ENCODE measurements at regions not wholly inside any gene's neighbourhood (a gene's known extent, or its start where the extent isn't known, plus 50 kb on each side); places are given as distances from the start of the nearest gene placed in this dataset.

DNA sequence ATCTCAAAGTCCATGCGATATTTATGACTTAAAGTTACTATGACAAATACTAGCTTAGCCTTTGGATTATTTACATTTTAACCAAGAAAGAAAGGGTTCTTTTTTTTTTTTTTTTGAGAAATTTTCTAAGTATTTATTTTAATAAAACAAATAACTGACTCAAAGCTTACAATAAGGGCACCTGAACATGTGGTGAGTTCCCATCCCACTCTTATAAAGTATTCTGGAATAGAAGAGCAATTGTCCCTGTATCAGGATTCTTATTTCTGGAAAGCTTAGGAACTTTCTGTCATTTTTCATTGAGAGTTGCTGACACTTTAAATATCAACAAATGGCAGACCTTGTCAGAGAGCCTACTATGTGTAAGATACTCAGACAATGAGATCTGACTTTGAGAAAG is 686.1 kb upstream of the SOX9 start:
- Mint-ChIP-seq H3K27me3 (no peaks in the 10 kb centered on the region), H3K4me3 (no peak overlapping the region), H3K9me3 (peaks cover 0 to 5% (median 2%) of the 10 kb centered on the region in 8 donors), H3K4me1 (no peaks in the 10 kb centered on the region), H3K27ac (no peak overlapping the region), H3K36me3 (no peaks in the 10 kb centered on the region)
- Histone ChIP-seq H3K36me3 (ENCODE audit: insufficient read depth, low read length) (no peaks in the 10 kb centered on the region), H3K9me3 (ENCODE audit: control insufficient read depth in 1 of 2, low read length in 2 of 2) (no peaks in the 10 kb centered on the region), H3K27ac (ENCODE audit: low read depth, low read length) (no peak overlapping the region), H3K4me3 (ENCODE audit: low read length in 2 of 2) (no peak overlapping the region), H3K27me3 (ENCODE audit: insufficient read depth, low read length) (no peaks in the 10 kb centered on the region), H3K4me1 (ENCODE audit: insufficient read depth, low read length) (no peaks in the 10 kb centered on the region)
- ChIA-PET CTCF (ENCODE audit: partially characterized antibody) (no interaction called here), POLR2A (ENCODE audit: partially characterized antibody) (no interaction called here)
- intact Hi-C loops (cut with micrococcal nuclease): no loop called here
- DNase-seq: no peak

DNA sequence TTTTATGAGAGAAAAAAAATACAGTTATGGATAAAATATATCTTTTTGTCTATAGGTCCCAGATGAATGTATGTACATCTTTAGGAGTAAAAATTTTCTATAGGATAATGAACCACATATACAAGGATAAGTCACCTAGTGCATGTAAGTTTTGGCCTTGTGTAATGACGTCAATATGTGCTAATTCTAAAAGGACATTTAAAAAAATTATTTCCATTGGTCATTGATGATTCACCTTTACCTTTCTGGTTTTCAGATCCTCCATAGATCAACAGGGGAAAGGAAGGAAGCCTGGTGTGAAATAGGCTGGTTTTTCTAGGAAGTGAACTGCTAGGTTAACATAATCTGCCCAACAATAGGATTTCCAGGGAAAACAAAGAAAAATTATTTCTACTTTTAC is 684.3 kb upstream of the SOX9 start:
- Mint-ChIP-seq H3K9me3 (peaks cover 0 to 8% (median 3%) of the 10 kb centered on the region in 8 donors), H3K27ac (no peak overlapping the region), H3K27me3 (no peaks in the 10 kb centered on the region), H3K36me3 (no peaks in the 10 kb centered on the region), H3K4me3 (no peak overlapping the region), H3K4me1 (no peaks in the 10 kb centered on the region)
- intact Hi-C loops (cut with micrococcal nuclease): no loop called here
- no peaks in the 10 kb centered on the region for H3K36me3 ChIP-seq (ENCODE audit: insufficient read depth, low read length)
- H3K9me3 ChIP-seq (ENCODE audit: control insufficient read depth in 1 of 2, low read length in 2 of 2): no peaks in the 10 kb centered on the region
- ChIA-PET CTCF (ENCODE audit: partially characterized antibody) (no interaction called here), POLR2A (ENCODE audit: partially characterized antibody) (no interaction called here)
- no peak overlapping the region for H3K27ac ChIP-seq (ENCODE audit: low read depth, low read length)
- H3K4me3 ChIP-seq (ENCODE audit: low read length in 2 of 2): no peak overlapping the region
- DNase-seq: no peak
- H3K4me1 ChIP-seq (ENCODE audit: insufficient read depth, low read length): no peaks in the 10 kb centered on the region
- H3K27me3 ChIP-seq (ENCODE audit: insufficient read depth, low read length): no peaks in the 10 kb centered on the region

DNA sequence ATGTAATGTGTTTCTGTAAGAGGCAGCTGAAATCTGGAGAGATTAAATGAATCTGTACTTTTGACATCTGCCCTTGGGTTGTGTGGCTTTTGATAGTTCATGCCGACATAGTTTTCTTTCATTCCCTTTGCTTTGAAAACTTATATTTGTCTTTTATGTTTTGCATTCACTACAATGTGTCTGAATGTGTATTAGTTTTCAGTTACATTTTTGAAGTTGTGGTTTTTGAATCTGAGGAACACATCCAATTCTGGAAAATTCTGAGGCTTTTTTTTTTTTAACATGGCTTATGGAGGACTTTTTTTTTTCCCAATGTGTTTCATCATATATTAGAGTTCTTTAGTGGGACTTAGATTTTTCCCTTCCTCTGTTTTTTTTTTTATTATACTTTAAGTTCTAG is 683.7 kb upstream of the SOX9 start:
- ChIA-PET POLR2A (ENCODE audit: partially characterized antibody) (no interaction called here), CTCF (ENCODE audit: partially characterized antibody) (no interaction called here)
- Mint-ChIP-seq H3K9me3 (peaks cover 0 to 6% (median 3%) of the 10 kb centered on the region in 8 donors), H3K4me3 (no peak overlapping the region), H3K27me3 (no peaks in the 10 kb centered on the region), H3K4me1 (no peaks in the 10 kb centered on the region), H3K36me3 (no peaks in the 10 kb centered on the region), H3K27ac (no peak overlapping the region)
- intact Hi-C loops (cut with micrococcal nuclease): no loop called here
- no peaks in the 10 kb centered on the region for H3K36me3 ChIP-seq (ENCODE audit: insufficient read depth, low read length)
- H3K27ac ChIP-seq (ENCODE audit: low read depth, low read length): no peak overlapping the region
- no peak overlapping the region for H3K4me3 ChIP-seq (ENCODE audit: low read length in 2 of 2)
- H3K9me3 ChIP-seq (ENCODE audit: control insufficient read depth in 1 of 2, low read length in 2 of 2): no peaks in the 10 kb centered on the region
- no peaks in the 10 kb centered on the region for H3K4me1 ChIP-seq (ENCODE audit: insufficient read depth, low read length)
- H3K27me3 ChIP-seq (ENCODE audit: insufficient read depth, low read length): no peaks in the 10 kb centered on the region
- no peak for DNase-seq

DNA sequence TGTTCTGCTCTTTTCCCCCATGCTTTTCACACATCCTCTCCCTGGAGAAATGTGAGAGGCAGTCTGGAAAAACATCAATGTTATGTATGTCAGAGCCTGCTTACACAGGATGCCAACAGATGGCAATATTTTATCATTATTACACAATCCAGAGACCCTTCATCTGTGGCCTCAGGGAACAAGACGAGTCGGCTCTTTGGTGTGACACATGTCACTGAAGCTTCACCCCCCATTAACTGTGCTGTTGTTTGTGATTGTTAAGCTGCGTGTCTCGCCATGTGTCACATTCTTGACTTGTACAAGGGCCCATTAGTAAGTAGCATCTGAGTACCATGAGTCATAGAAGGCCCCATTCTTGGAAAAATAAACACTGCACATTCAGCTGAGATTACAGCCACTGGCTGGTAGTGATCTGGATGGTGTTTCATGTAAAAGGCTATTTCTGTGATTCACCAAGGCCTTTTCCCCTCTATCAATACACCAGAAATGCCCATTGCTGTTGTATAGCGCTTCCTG is 682.1 kb upstream of the SOX9 start:
- Histone ChIP-seq H3K4me1 (ENCODE audit: insufficient read depth, low read length) (no peaks in the 10 kb centered on the region), H3K36me3 (ENCODE audit: insufficient read depth, low read length) (no peaks in the 10 kb centered on the region), H3K9me3 (ENCODE audit: control insufficient read depth in 1 of 2, low read length in 2 of 2) (no peaks in the 10 kb centered on the region), H3K27me3 (ENCODE audit: insufficient read depth, low read length) (no peaks in the 10 kb centered on the region), H3K4me3 (ENCODE audit: low read length in 2 of 2) (no peak overlapping the region), H3K27ac (ENCODE audit: low read depth, low read length) (no peak overlapping the region)
- ChIA-PET CTCF (ENCODE audit: partially characterized antibody) (no interaction called here), POLR2A (ENCODE audit: partially characterized antibody) (no interaction called here)
- intact Hi-C loops (cut with micrococcal nuclease): no loop called here
- no peaks in the 10 kb centered on the region for H3K4me1 Mint-ChIP-seq
- no peak overlapping the region for H3K4me3 Mint-ChIP-seq
- no peak for DNase-seq
- H3K9me3 Mint-ChIP-seq: peaks cover 0 to 5% (median 3%) of the 10 kb centered on the region in 8 donors
- no peaks in the 10 kb centered on the region for H3K36me3 Mint-ChIP-seq
- H3K27ac Mint-ChIP-seq: no peak overlapping the region
- no peaks in the 10 kb centered on the region for H3K27me3 Mint-ChIP-seq

DNA sequence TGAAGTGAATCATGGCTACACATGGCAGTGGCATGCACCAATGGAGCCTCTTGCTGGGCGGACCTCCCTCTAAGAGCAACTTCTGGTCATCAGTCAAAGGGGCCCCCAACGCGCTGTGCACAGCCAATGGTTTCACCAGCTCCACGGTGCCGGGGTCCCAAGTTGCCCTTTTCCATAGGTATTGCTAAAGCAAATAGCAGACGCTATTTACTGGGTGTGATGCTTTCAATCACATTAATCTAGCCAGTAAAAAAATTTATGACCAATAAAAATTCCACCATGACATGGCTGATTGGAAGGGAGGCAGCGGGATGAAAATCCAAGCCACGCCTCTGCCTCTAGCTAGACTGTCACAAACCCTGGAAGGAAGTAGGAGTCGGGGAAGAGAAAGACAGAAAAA is 680.3 kb upstream of the SOX9 start:
- no peaks in the 10 kb centered on the region for H3K27me3 ChIP-seq (ENCODE audit: insufficient read depth, low read length)
- no peaks in the 10 kb centered on the region for H3K4me1 ChIP-seq (ENCODE audit: insufficient read depth, low read length)
- CTCF ChIA-PET (ENCODE audit: partially characterized antibody): no interaction called here
- no peak overlapping the region for H3K27ac Mint-ChIP-seq
- H3K4me1 Mint-ChIP-seq: no peaks in the 10 kb centered on the region
- no peaks in the 10 kb centered on the region for H3K36me3 ChIP-seq (ENCODE audit: insufficient read depth, low read length)
- no peak overlapping the region for H3K4me3 ChIP-seq (ENCODE audit: low read length in 2 of 2)
- no peak for DNase-seq
- H3K27me3 Mint-ChIP-seq: no peaks in the 10 kb centered on the region
- H3K9me3 ChIP-seq (ENCODE audit: control insufficient read depth in 1 of 2, low read length in 2 of 2): peaks cover 0 to 1% of the 10 kb centered on the region in 2 donors
- no peak overlapping the region for H3K4me3 Mint-ChIP-seq
- H3K9me3 Mint-ChIP-seq: peaks cover 0 to 5% (median 3%) of the 10 kb centered on the region in 8 donors
- POLR2A ChIA-PET (ENCODE audit: partially characterized antibody): no interaction called here
- intact Hi-C loops (cut with micrococcal nuclease): no loop called here
- H3K36me3 Mint-ChIP-seq: no peaks in the 10 kb centered on the region
- H3K27ac ChIP-seq (ENCODE audit: low read depth, low read length): no peak overlapping the region

DNA sequence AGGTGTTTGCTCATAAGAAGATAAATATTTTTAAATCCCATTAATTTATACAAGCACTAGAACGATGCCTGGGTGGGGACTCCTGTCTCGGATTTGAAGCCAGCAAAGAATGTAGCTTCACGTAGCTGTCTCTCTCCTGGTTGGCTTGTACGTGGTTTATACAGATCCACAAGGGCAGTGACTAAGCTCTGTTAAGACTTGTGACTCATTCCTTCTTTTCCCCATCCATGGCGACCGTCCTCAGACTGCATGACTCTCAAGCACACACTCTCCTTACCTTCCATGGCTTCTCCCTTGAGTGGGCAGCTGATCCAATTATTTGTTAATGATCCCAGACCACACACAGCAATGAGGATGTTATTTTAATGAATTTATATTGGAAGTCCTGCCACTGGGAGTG is 679.7 kb upstream of the SOX9 start:
- Histone ChIP-seq H3K9me3 (ENCODE audit: control insufficient read depth in 1 of 2, low read length in 2 of 2) (peaks cover 0 to 3% of the 10 kb centered on the region in 2 donors), H3K36me3 (ENCODE audit: insufficient read depth, low read length) (no peaks in the 10 kb centered on the region), H3K27me3 (ENCODE audit: insufficient read depth, low read length) (no peaks in the 10 kb centered on the region), H3K4me1 (ENCODE audit: insufficient read depth, low read length) (no peaks in the 10 kb centered on the region), H3K4me3 (ENCODE audit: low read length in 2 of 2) (no peak overlapping the region), H3K27ac (ENCODE audit: low read depth, low read length) (no peak overlapping the region)
- no peaks in the 10 kb centered on the region for H3K27me3 Mint-ChIP-seq
- ChIA-PET CTCF (ENCODE audit: partially characterized antibody) (no interaction called here), POLR2A (ENCODE audit: partially characterized antibody) (no interaction called here)
- no peak overlapping the region for H3K27ac Mint-ChIP-seq
- H3K36me3 Mint-ChIP-seq: no peaks in the 10 kb centered on the region
- intact Hi-C loops (cut with micrococcal nuclease): no loop called here
- no peak for DNase-seq
- no peaks in the 10 kb centered on the region for H3K4me1 Mint-ChIP-seq
- H3K9me3 Mint-ChIP-seq: peaks cover 0 to 5% (median 3%) of the 10 kb centered on the region in 8 donors
- H3K4me3 Mint-ChIP-seq: no peak overlapping the region

DNA sequence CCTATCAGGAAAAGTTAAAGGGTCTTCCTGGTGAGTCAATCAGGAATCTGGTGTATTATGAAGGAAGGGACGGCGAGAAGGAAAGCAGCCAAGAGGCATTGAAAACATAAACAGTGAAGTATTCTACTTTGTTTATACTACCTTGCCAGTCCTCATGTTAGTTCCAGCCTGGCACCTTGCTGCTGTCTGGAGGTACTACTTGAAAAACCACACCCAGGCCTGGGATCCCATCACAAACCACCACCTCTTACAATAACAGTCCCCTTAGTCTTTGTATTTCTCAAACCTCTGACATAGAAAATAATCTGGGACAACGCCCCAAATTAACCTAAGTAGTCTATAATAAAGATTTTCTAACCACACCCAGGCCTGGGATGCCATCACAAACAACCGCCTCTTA is 676.7 kb upstream of the SOX9 start:
- H3K4me3 ChIP-seq (ENCODE audit: low read length in 2 of 2): no peak overlapping the region
- Mint-ChIP-seq H3K4me3 (no peak overlapping the region), H3K9me3 (peaks cover 0 to 8% (median 3%) of the 10 kb centered on the region in 8 donors), H3K4me1 (no peaks in the 10 kb centered on the region), H3K27ac (no peak overlapping the region), H3K36me3 (no peaks in the 10 kb centered on the region), H3K27me3 (no peaks in the 10 kb centered on the region)
- ChIA-PET POLR2A (ENCODE audit: partially characterized antibody) (no interaction called here), CTCF (ENCODE audit: partially characterized antibody) (no interaction called here)
- no peaks in the 10 kb centered on the region for H3K4me1 ChIP-seq (ENCODE audit: insufficient read depth, low read length)
- H3K27ac ChIP-seq (ENCODE audit: low read depth, low read length): no peak overlapping the region
- peaks cover 0 to 3% of the 10 kb centered on the region in 2 donors for H3K9me3 ChIP-seq (ENCODE audit: control insufficient read depth in 1 of 2, low read length in 2 of 2)
- DNase-seq: no peak
- intact Hi-C loops (cut with micrococcal nuclease): no loop called here
- H3K36me3 ChIP-seq (ENCODE audit: insufficient read depth, low read length): no peaks in the 10 kb centered on the region
- no peaks in the 10 kb centered on the region for H3K27me3 ChIP-seq (ENCODE audit: insufficient read depth, low read length)

All from CD4-positive, alpha-beta memory T cell (primary cell).